GM12892 (cell line): ENCODE measurements at regions not wholly inside any gene's neighbourhood (a gene's known extent, or its start where the extent isn't known, plus 50 kb on each side); places are given as distances from the start of the nearest gene placed in this dataset.

Experiments used
- DNase-seq: peaks from one replicate; pipeline ENCODE4 v3.0.0; 2011; ENCODE audit not compliant: insufficient read length
- FAIRE-seq: peaks from 2 replicates; lab custom pipeline; 2011; peaks lifted over from hg19 to GRCh38; lab: Jason Lieb, UNC
- POLR2A ChIP-seq: IDR thresholded peaks from 2 replicates; pipeline ENCODE4 v1.6.1; 2011; ENCODE audit warnings: low read depth, low read length, control low read depth
- POLR2AphosphoS5 ChIP-seq: IDR thresholded peaks from 2 replicates; pipeline ENCODE4 v1.6.1; 2011; ENCODE audit warnings: low read depth, low read length, control low read depth
- TAF1 ChIP-seq: IDR thresholded peaks from 2 replicates; pipeline ENCODE4 v1.6.1; 2011; ENCODE audit warnings: low read depth, mild to moderate bottlenecking, control low read depth, low read length, borderline replicate concordance

GRCh38 chr5:86112249-86112648, 505.5 kb upstream of the COX7C start:
- DNase-seq (no peak), FAIRE-seq (no peak)
- no peak for TF ChIP-seq TAF1
- no peak for TF ChIP-seq POLR2AphosphoS5
- no peak for TF ChIP-seq POLR2A

- no peak for TF ChIP-seq POLR2A
- TF ChIP-seq TAF1 = no peak
- FAIRE-seq (no peak), DNase-seq (no peak)
Measured at GRCh38 chr5:86115164-86115563, 502.6 kb upstream of the COX7C start.

- TF ChIP-seq TAF1 (no peak), POLR2A (no peak), POLR2AphosphoS5 (no peak)
- DNase-seq (no peak), FAIRE-seq (no peak)
Measured at GRCh38 chr5:86118542-86118941, 499.2 kb upstream of the COX7C start.

- no peak for TF ChIP-seq TAF1
- no peak for TF ChIP-seq POLR2AphosphoS5
- no peak for TF ChIP-seq POLR2A
- no peak for FAIRE-seq
- DNase-seq = no peak
Measured at GRCh38 chr5:86124333-86124732, 493.4 kb upstream of the COX7C start.

GRCh38 chr5:86125731-86126601, 491.8 kb upstream of the COX7C start:
- no peak for FAIRE-seq
- no peak for TF ChIP-seq TAF1
- TF ChIP-seq POLR2AphosphoS5 = no peak
- no peak for TF ChIP-seq POLR2A
- no peak for DNase-seq

- FAIRE-seq (no peak), DNase-seq (no peak)
- TF ChIP-seq TAF1 = no peak
- TF ChIP-seq POLR2AphosphoS5 = no peak
- TF ChIP-seq POLR2A = no peak
Measured at GRCh38 chr5:86127696-86128095, 490.0 kb upstream of the COX7C start.

- TF ChIP-seq POLR2AphosphoS5 = no peak
- no peak for TF ChIP-seq POLR2A
- TF ChIP-seq TAF1 = no peak
- FAIRE-seq = no peak
- no peak for DNase-seq
Measured at GRCh38 chr5:86129009-86129408, 488.7 kb upstream of the COX7C start.

- DNase-seq (no peak), FAIRE-seq (no peak)
- TF ChIP-seq TAF1 = no peak
- no peak for TF ChIP-seq POLR2AphosphoS5
- no peak for TF ChIP-seq POLR2A
Measured at GRCh38 chr5:86137297-86137696, 480.4 kb upstream of the COX7C start.

- no peak for DNase-seq
- no peak for FAIRE-seq
- TF ChIP-seq POLR2AphosphoS5 = no peak
- no peak for TF ChIP-seq TAF1
- TF ChIP-seq POLR2A = no peak
Measured at GRCh38 chr5:86143837-86144236, 473.9 kb upstream of the COX7C start.

GRCh38 chr5:86152988-86153560, 464.7 kb upstream of the COX7C start:
- no peak for TF ChIP-seq POLR2A
- no peak for TF ChIP-seq TAF1
- no peak for TF ChIP-seq POLR2AphosphoS5
- FAIRE-seq (no peak), DNase-seq (no peak)

GRCh38 chr5:86155796-86156195, 461.9 kb upstream of the COX7C start:
- DNase-seq = no peak
- TF ChIP-seq TAF1 = no peak
- no peak for TF ChIP-seq POLR2AphosphoS5
- no peak for TF ChIP-seq POLR2A
- no peak for FAIRE-seq

- TF ChIP-seq POLR2AphosphoS5 (no peak), TAF1 (no peak), POLR2A (no peak)
- DNase-seq = no peak
- FAIRE-seq = no peak
Measured at GRCh38 chr5:86170194-86170593, 447.5 kb upstream of the COX7C start.
